BLaER1 treated with 17β-estradiol and CSF1 and Interleukin-3, amounts not matched to agents 10 nM and 100 nM (cell line): ENCODE measurements at regions not wholly inside any gene's neighbourhood (a gene's known extent, or its start where the extent isn't known, plus 50 kb on each side); places are given as distances from the start of the nearest gene placed in this dataset.

ENCODE experiments used
- H3K27ac ChIP-seq, 11 experiments: shearing (Covaris generic); formaldehyde crosslinking; 2 replicates each; pipeline ENCODE4 v1.8.1; 2022
- H3K27me3 ChIP-seq, 11 experiments: shearing (Covaris generic); formaldehyde crosslinking; 2 replicates each; pipeline ENCODE4 v1.8.1; 2022
- H3K36me3 ChIP-seq, 11 experiments: shearing (Covaris generic); formaldehyde crosslinking; 2 replicates each; pipeline ENCODE4 v1.8.1; 2022
- H3K4me1 ChIP-seq, 10 experiments: shearing (Covaris generic); formaldehyde crosslinking; 2 replicates each; pipeline ENCODE4 v1.8.1; 2022
- H3K4me2 ChIP-seq, 11 experiments: shearing (Covaris generic); formaldehyde crosslinking; 2 replicates each; pipeline ENCODE4 v1.8.1; 2022
- H3K4me3 ChIP-seq, 10 experiments: shearing (Covaris generic); formaldehyde crosslinking; 2 replicates each; pipeline ENCODE4 v1.8.1; 2022
- H3K9ac ChIP-seq, 11 experiments: shearing (Covaris generic); formaldehyde crosslinking; 2 replicates each; pipeline ENCODE4 v1.8.1; 2022
- H3K9me3 ChIP-seq, 11 experiments: shearing (Covaris generic); formaldehyde crosslinking; replicated peaks in 1 of 11; 2 replicates each; pipeline ENCODE4 v1.8.1; 2022
- H4K20me1 ChIP-seq, 11 experiments: shearing (Covaris generic); formaldehyde crosslinking; 2 replicates each; pipeline ENCODE4 v1.8.1; 2022
- Cebpa-rat ChIP-seq, 11 experiments: shearing (Covaris generic); IDR thresholded peaks; 2 replicates each; pipeline ENCODE4 v1.8.1; 2022

DNA sequence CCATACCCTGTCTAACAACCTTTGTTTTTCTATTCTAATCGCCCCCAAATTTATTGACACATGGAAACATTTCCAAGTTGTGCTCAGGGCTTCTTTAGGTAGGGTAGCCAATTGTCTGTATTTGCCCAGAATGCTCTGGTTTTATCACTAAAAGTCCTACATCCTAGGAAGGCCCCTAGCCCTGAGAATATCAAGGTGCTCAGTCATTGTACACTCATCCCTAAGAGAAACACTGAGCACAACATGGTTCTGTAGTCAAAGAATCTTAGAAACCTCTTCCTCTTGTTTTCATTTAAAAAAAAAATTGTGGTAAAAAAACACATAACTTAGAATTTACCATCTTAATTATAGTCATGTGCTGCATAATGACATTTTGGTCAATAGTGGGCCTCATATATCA, 69.0 kb upstream of the BASP1 start:
- Histone ChIP-seq H3K4me1 (0 out of 20 replicates have a peak, but pooled peaks cover 0 to 3% (median 0%) of the 10 kb centered on the region in 10 experiments), H3K4me2 (no peak overlapping the region), H3K9me3 (peaks cover 0 to 3% (median 0%) of the 10 kb centered on the region in 11 experiments; a peak in 1 of 22 replicates), H3K27ac (no peak overlapping the region), H4K20me1 (no peaks in the 10 kb centered on the region), H3K9ac (no peak overlapping the region), H3K27me3 (no peaks in the 10 kb centered on the region), H3K4me3 (no peak overlapping the region), H3K36me3 (no peaks in the 10 kb centered on the region)
- no peak for TF ChIP-seq Cebpa-rat (IDR thresholded peaks at IDR 0.05)

DNA sequence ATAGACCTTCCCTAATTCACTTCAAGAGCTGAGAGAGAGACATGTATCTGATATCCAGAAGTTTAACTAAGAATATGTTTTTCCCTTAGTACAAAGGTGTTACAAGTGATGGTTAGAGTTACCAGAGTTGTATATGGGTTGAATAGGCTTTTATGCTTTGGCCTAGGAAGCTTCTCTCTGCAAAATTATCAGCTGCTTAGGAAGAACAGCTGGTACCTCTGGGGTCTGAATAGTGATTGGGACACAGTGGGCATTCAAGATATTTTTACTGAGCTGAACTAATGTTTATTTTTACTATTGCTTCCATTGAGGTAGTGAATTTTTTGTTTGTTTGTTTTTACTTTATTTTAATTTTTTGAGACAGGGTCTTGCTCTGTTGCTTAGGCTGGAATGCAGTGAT, 67.6 kb upstream of the BASP1 start:
- Histone ChIP-seq H3K27ac (no peak overlapping the region), H3K4me1 (peaks cover 0 to 8% (median 0%) of the 10 kb centered on the region in 10 experiments; a peak in 4 of 20 replicates), H3K4me2 (no peak overlapping the region), H3K9ac (no peak overlapping the region), H3K9me3 (peaks cover 0 to 3% (median 0%) of the 10 kb centered on the region in 11 experiments; a peak in 1 of 22 replicates), H3K36me3 (no peaks in the 10 kb centered on the region), H4K20me1 (no peaks in the 10 kb centered on the region), H3K4me3 (no peak overlapping the region), H3K27me3 (no peaks in the 10 kb centered on the region)
- no peak for TF ChIP-seq Cebpa-rat (IDR thresholded peaks at IDR 0.05)

- Histone ChIP-seq H3K36me3 (no peaks in the 10 kb centered on the region), H3K4me1 (peaks cover 0 to 11% (median 0%) of the 10 kb centered on the region in 10 experiments; a peak in 4 of 20 replicates), H3K4me2 (no peak overlapping the region)
Measured at GRCh38 chr5:17150531-17150930, 66.9 kb upstream of the BASP1 start.

DNA sequence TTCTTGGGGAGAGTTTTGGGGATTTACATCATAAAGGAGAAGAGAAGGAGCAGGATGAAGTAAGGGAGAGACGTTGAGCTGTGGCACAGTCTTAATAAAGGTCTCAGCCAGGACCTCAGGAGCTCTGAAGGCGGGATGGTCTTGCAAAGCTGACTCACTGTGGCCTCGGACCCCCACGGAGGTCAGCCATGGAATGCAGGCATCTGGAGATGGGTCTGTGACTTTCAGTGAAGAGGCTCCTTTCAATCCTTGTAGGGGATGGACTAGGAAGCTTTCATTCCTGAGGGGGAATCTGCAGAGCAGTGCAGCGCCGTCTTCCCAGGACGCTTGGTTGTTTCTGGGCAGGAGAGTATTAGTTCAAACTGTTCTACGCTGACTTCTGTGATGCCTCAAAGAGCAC, 65.7 kb upstream of the BASP1 start:
- H3K36me3 ChIP-seq: no peaks in the 10 kb centered on the region
- no peaks in the 10 kb centered on the region for H4K20me1 ChIP-seq
- no peak for TF ChIP-seq Cebpa-rat (IDR thresholded peaks at IDR 0.05)
- no peak overlapping the region for H3K9ac ChIP-seq
- peaks cover 0 to 11% (median 0%) of the 10 kb centered on the region in 10 experiments; a peak in 4 of 20 replicates for H3K4me1 ChIP-seq
- H3K9me3 ChIP-seq: no peaks in the 10 kb centered on the region; a peak in 1 of 22 replicates
- H3K4me3 ChIP-seq: no peak overlapping the region
- no peak overlapping the region for H3K27ac ChIP-seq
- H3K27me3 ChIP-seq: no peaks in the 10 kb centered on the region
- no peak overlapping the region for H3K4me2 ChIP-seq

More at GRCh38 chr5:17150531-17150930, 66.9 kb upstream of the BASP1 start:
- no peaks in the 10 kb centered on the region for H4K20me1 ChIP-seq
- H3K4me3 ChIP-seq: no peak overlapping the region
- no peak overlapping the region for H3K9ac ChIP-seq
- TF ChIP-seq Cebpa-rat (IDR thresholded peaks at IDR 0.05): no peak
- H3K27ac ChIP-seq: no peak overlapping the region
- peaks cover 0 to 3% (median 0%) of the 10 kb centered on the region in 11 experiments; a peak in 1 of 22 replicates for H3K9me3 ChIP-seq
- H3K27me3 ChIP-seq: no peaks in the 10 kb centered on the region

- H3K9me3 ChIP-seq: no peaks in the 10 kb centered on the region
- no peaks in the 10 kb centered on the region for H4K20me1 ChIP-seq
- no peaks in the 10 kb centered on the region for H3K36me3 ChIP-seq
- no peak for TF ChIP-seq Cebpa-rat (IDR thresholded peaks at IDR 0.05)
- H3K9ac ChIP-seq: no peak overlapping the region
- H3K4me2 ChIP-seq: peak overlapping the region in 3 of 11 experiments; percentile 16 to 48 (median 41); a peak in 4 of 22 replicates
- H3K27ac ChIP-seq: no peak overlapping the region
- peaks cover 0 to 17% (median 11%) of the 10 kb centered on the region in 10 experiments; a peak in 17 of 20 replicates for H3K4me1 ChIP-seq
- no peaks in the 10 kb centered on the region for H3K27me3 ChIP-seq
- no peak overlapping the region for H3K4me3 ChIP-seq
Measured at GRCh38 chr5:17154211-17154996, 63.0 kb upstream of the BASP1 start.

- Histone ChIP-seq H3K4me1 (peaks cover 8 to 29% (median 17%) of the 10 kb centered on the region in 10 experiments; a peak in 18 of 20 replicates), H3K9me3 (no peaks in the 10 kb centered on the region; a peak in 1 of 22 replicates), H3K27me3 (no peaks in the 10 kb centered on the region), H3K4me3 (no peak overlapping the region), H3K4me2 (no peak overlapping the region), H3K27ac (no peak overlapping the region), H3K36me3 (no peaks in the 10 kb centered on the region), H4K20me1 (no peaks in the 10 kb centered on the region), H3K9ac (no peak overlapping the region)
- no peak for TF ChIP-seq Cebpa-rat (IDR thresholded peaks at IDR 0.05)
Measured at GRCh38 chr5:17156463-17156862, 61.0 kb upstream of the BASP1 start.

DNA sequence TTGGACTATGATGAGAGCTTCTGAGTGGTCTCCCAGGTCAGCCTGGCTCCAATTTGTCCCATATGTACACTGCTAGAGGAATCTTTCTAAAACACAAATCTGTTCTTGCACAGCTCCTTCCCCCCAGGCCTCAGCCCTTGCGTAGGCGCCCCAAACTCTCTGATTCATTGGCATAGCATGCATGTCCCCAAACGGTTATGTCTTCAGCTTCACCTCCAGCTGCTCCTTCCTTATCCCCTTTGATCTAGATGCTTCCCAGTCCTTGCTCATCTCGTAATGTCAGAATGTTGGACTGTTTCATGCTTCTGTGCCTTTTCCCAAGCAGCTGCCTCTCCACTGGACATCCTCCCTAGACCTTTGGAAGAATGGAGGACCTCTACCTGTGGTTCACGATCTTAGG, 60.1 kb upstream of the BASP1 start:
- Histone ChIP-seq H3K36me3 (no peaks in the 10 kb centered on the region), H3K9me3 (peaks cover 0 to 7% (median 2%) of the 10 kb centered on the region in 11 experiments; a peak in 9 of 22 replicates), H3K27ac (no peak overlapping the region), H3K4me1 (peaks cover 8 to 29% (median 17%) of the 10 kb centered on the region in 10 experiments; a peak in 18 of 20 replicates), H4K20me1 (no peaks in the 10 kb centered on the region), H3K27me3 (no peaks in the 10 kb centered on the region), H3K4me2 (no peak overlapping the region), H3K4me3 (no peak overlapping the region), H3K9ac (no peak overlapping the region)
- TF ChIP-seq Cebpa-rat (IDR thresholded peaks at IDR 0.05): no peak

DNA sequence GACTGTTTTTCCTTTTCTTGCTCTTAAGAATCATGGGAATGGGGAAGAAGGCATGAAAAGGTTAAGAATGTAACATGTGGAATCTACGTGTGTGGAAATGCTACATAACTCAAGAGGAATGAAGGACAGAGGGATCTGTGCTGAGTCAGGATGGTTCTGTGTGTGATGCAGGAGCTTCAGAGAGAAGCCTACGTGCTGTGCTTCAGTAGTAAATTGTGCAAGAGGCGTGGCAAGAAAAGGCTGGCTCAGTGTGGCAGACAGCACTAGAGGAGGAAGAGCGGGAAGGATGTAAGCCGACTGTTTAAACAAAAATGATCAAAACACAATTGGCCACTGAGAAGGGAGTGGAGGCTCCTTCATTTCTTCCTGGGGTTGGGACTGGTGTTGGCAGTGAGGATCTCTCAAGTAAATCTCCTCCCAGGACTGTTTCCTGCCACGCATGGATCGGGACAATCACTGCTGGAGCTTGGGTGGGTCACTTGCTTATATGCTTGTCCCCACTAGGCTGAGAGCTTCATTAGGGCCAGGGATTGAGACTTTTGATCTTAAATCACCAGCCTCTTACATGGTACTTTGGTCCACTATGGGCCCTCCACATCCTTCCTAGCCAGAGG, 59.4 kb upstream of the BASP1 start:
- peak overlapping the region; percentile 9 to 64 (median 53); a peak in 21 of 22 replicates for H3K4me2 ChIP-seq
- peak in 1 of 11 experiments; percentile 70; a peak in 2 of 22 replicates for TF ChIP-seq Cebpa-rat (IDR thresholded peaks at IDR 0.05)
- no peaks in the 10 kb centered on the region for H3K27me3 ChIP-seq
- H3K9ac ChIP-seq: no peak overlapping the region
- peaks cover 8 to 29% (median 17%) of the 10 kb centered on the region in 10 experiments; a peak in 18 of 20 replicates for H3K4me1 ChIP-seq
- peaks cover 0 to 11% (median 6%) of the 10 kb centered on the region in 11 experiments; a peak in 9 of 22 replicates for H3K9me3 ChIP-seq
- no peaks in the 10 kb centered on the region for H4K20me1 ChIP-seq
- H3K27ac ChIP-seq: no peak overlapping the region
- H3K36me3 ChIP-seq: no peaks in the 10 kb centered on the region
- no peak overlapping the region for H3K4me3 ChIP-seq

- TF ChIP-seq Cebpa-rat (IDR thresholded peaks at IDR 0.05): no peak
- peaks cover 6 to 29% (median 12%) of the 10 kb centered on the region in 10 experiments; a peak in 18 of 20 replicates for H3K4me1 ChIP-seq
- no peaks in the 10 kb centered on the region for H3K27me3 ChIP-seq
- H4K20me1 ChIP-seq: no peaks in the 10 kb centered on the region
- peaks cover 0 to 11% (median 6%) of the 10 kb centered on the region in 11 experiments; a peak in 9 of 22 replicates for H3K9me3 ChIP-seq
- no peak overlapping the region for H3K27ac ChIP-seq
- H3K36me3 ChIP-seq: no peaks in the 10 kb centered on the region
- no peak overlapping the region for H3K4me3 ChIP-seq
- no peak overlapping the region for H3K9ac ChIP-seq
- peak overlapping the region in 6 of 11 experiments; percentile 13 to 45 (median 26); a peak in 7 of 22 replicates for H3K4me2 ChIP-seq
Measured at GRCh38 chr5:17160756-17161040, 56.7 kb upstream of the BASP1 start.
